HepG2 (cell line): ENCODE measurements at regions not wholly inside any gene's neighbourhood (a gene's known extent, or its start where the extent isn't known, plus 50 kb on each side); places are given as distances from the start of the nearest gene placed in this dataset.

ENCODE experiments used
- ATAC-seq: fragments of 200-7000 bp; cut with Tn5 transposase; 3 replicates; pipeline ENCODE4 v1.9.1; 2020; ENCODE audit warnings: mild to moderate bottlenecking, moderate library complexity
- BruUV-seq: library from RNA; stranded (reverse); fragments of 400-500 nt; replicated peaks from 2 replicates; lab custom pipeline; 2021; lab: Mats Ljungman, UMichigan
- CTCF ChIA-PET: fragments of 300-600 bp; formaldehyde crosslinking; extraction: SDS; loops from one replicate; lab custom pipeline; 2021; ENCODE audit warnings: low total read pairs, inconsistent platforms, low intra/inter-chr PET ratio; lab: Yijun Ruan, JAX
- POLR2A ChIA-PET: fragments of 350-600 bp; sonication (Branson Sonifier 250); formaldehyde crosslinking; loops from one replicate; lab custom pipeline; 2020; ENCODE audit warnings: antibody characterized with exemption, inconsistent platforms; lab: Yijun Ruan, JAX
- DNase-seq: peaks from one replicate; pipeline ENCODE4 v3.0.0-alpha.2; 2015; ENCODE audit warnings: low spot score
- FAIRE-seq: peaks from 3 replicates; lab custom pipeline; 2011; peaks lifted over from hg19 to GRCh38; lab: Jason Lieb, UNC
- H2AFZ ChIP-seq: one replicate; pipeline ENCODE4 v1.6.1; 2011; ENCODE audit warnings: low read length, inconsistent platforms
- H3K27ac ChIP-seq: fragments of 300-600 bp; 3 replicates; pipeline ENCODE4 v1.8.0; 2011; ENCODE audit warnings: mixed run types, mild to moderate bottlenecking, mixed read lengths, low read length, inconsistent platforms; ENCODE audit not compliant: insufficient read depth; ENCODE audit errors: extremely low read length
- H3K27me3 ChIP-seq, 2 experiments: fragments of 200-600 bp in 1 of 2; 2 replicates in 1 of 2; 3 replicates in 1 of 2; pipeline versions ENCODE4 v1.6.0 to v1.8.0; 2011; ENCODE audit warnings: low read length in 2 of 2, mild to moderate bottlenecking in 2 of 2, moderate library complexity in 2 of 2, inconsistent platforms in 1 of 2; ENCODE audit not compliant: insufficient read depth in 2 of 2, control insufficient read depth in 1 of 2
- H3K36me3 ChIP-seq, 2 experiments: fragments of 200-600 bp in 1 of 2; replicated peaks in 1 of 2; 2 replicates in 1 of 2; 3 replicates in 1 of 2; pipeline versions ENCODE4 v1.5.1 to v1.8.0; 2011; ENCODE audit warnings: low read length in 2 of 2, inconsistent platforms in 1 of 2; ENCODE audit not compliant: insufficient read depth in 2 of 2, control insufficient read depth in 1 of 2
- H3K4me1 ChIP-seq: 2 replicates; pipeline ENCODE4 v1.5.1; 2012; ENCODE audit warnings: low read length, inconsistent platforms; ENCODE audit not compliant: insufficient read depth
- H3K4me2 ChIP-seq: 2 replicates; pipeline ENCODE4 v1.6.0; 2011; ENCODE audit warnings: low read depth, low read length, inconsistent platforms
- H3K4me3 ChIP-seq, 3 experiments: fragments of 200-600 bp in 1 of 3; sonication (generic), shearing (Covaris generic) in 1 of 3; replicated peaks in 1 of 3; 2 replicates each; pipeline ENCODE4 v1.5.1; 2011 to 2016; ENCODE audit warnings: low read length in 3 of 3, inconsistent platforms in 2 of 3, low read depth in 2 of 3, mild to moderate bottlenecking in 2 of 3, control low read depth in 1 of 3, mixed read lengths in 1 of 3; ENCODE audit not compliant: insufficient read depth in 1 of 3
- H3K79me2 ChIP-seq: one replicate; pipeline ENCODE4 v1.6.1; 2011; ENCODE audit warnings: low read length, inconsistent platforms; ENCODE audit not compliant: insufficient read depth
- H3K9ac ChIP-seq: 2 replicates; pipeline ENCODE4 v1.6.0; 2011; ENCODE audit warnings: mild to moderate bottlenecking, low read depth, low read length, inconsistent platforms; ENCODE audit not compliant: insufficient read depth
- H3K9me3 ChIP-seq: 2 replicates; pipeline ENCODE4 v1.5.1; 2012; ENCODE audit warnings: mild to moderate bottlenecking, low read length
- H4K20me1 ChIP-seq: 2 replicates; pipeline ENCODE4 v1.6.0; 2011; ENCODE audit warnings: inconsistent platforms, mild to moderate bottlenecking, low read length, moderate library complexity; ENCODE audit not compliant: insufficient read depth
- BCLAF1 ChIP-seq: fragments of 450-650 bp; IDR thresholded peaks from 2 replicates; pipeline ENCODE4 v1.6.1; 2017; ENCODE audit warnings: mild to moderate bottlenecking
- ERF ChIP-seq: IDR thresholded peaks from 2 replicates; pipeline ENCODE4 v1.6.1; 2018; ENCODE audit warnings: missing biosample characterization, missing genetic modification reagents
- HDAC2 ChIP-seq: sonication (generic); formaldehyde crosslinking; IDR thresholded peaks from 2 replicates; pipeline ENCODE4 v1.4.0; 2020; ENCODE audit warnings: missing genetic modification reagents
- HOXA9 ChIP-seq: sonication (generic); formaldehyde crosslinking; IDR thresholded peaks from 2 replicates; pipeline ENCODE4 v1.8.1; 2022; ENCODE audit warnings: missing genetic modification reagents, mild to moderate bottlenecking, moderate library complexity, borderline replicate concordance
- SRSF9 ChIP-seq: fragments of 200-400 bp; formaldehyde crosslinking; IDR thresholded peaks from 2 replicates; pipeline ENCODE4 v1.6.1; 2018; ENCODE audit warnings: borderline replicate concordance, mild to moderate bottlenecking, low read depth, low read length; ENCODE audit not compliant: insufficient read depth, poor library complexity, severe bottlenecking
- ZNF383 ChIP-seq: sonication (generic); formaldehyde crosslinking; IDR thresholded peaks from 2 replicates; pipeline ENCODE4 v1.4.0; 2020; ENCODE audit warnings: missing genetic modification reagents, mild to moderate bottlenecking, borderline replicate concordance
- ZNF777 ChIP-seq: sonication (generic); formaldehyde crosslinking; IDR thresholded peaks from 2 replicates; pipeline ENCODE4 v1.4.0; 2020; ENCODE audit warnings: missing genetic modification reagents
- ZNF782 ChIP-seq: sonication (generic); formaldehyde crosslinking; IDR thresholded peaks from 2 replicates; pipeline ENCODE4 v1.4.0; 2020; ENCODE audit warnings: missing genetic modification reagents, mild to moderate bottlenecking, borderline replicate concordance
- WGBS: methylation state at CpG from one replicate; pipeline ENCODE4 v1.1.6; 2017; ENCODE audit warnings: low lambda C conversion rate; 5-methylcytosine and 5-hydroxymethylcytosine counted together
- in situ Hi-C: cut with HindIII; loops from 2 replicates; pipeline ENCODE4 v1.10.0; 2017; ENCODE audit warnings: low pct_unique_long_range_greater_than_20kb; ENCODE audit not compliant: extremely low pct_ligation_motif_present
- intact Hi-C: fragments of 100-400 bp; cut with micrococcal nuclease; formaldehyde crosslinking; loops from one replicate; pipeline ENCODE4 v1.10.0; 2022; ENCODE audit not compliant: unreplicated experiment
- TF ChIP-seq, protein P1 (sequence below): sonication (generic); formaldehyde crosslinking; IDR thresholded peaks from 2 replicates; pipeline ENCODE4 v1.4.0; 2020; ENCODE audit warnings: missing genetic modification reagents
- TF ChIP-seq, protein P2 (sequence below): sonication (generic); formaldehyde crosslinking; IDR thresholded peaks from 2 replicates; pipeline ENCODE4 v1.4.0; 2020; ENCODE audit warnings: missing genetic modification reagents

DNA sequence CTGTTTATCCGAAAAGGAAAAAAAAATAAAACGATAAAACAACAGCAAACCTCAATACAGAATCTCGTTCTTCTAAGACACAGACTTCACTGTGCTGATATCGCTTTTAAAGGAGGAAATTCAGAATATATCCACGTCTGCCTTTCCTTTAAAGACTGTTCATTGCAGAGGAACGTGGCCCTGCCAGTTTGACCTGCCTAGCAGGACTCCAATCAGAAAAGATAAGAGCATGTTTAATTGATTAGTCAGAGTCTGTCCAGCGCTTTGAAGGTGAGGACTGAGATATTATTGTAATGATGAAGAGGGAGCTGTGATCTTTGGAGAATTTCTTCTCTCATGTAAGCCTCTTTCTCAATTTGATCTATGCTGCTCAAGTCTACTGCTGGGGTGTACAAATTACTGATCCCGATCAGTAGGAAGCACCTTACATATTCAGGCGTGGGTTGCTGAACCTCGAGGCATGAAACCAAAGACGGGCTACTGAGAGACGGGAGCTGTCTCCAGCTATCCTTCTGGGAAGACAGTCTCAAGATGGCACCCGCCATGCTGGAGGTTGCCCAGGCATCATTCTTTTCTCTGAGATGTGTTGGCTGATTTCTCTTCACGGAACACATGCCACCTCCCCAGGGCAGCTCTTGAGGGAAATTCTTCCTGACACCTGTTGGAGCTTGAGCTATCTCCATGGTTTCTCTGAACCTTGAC is 146.1 kb downstream of the SHOX start:
- ChIA-PET CTCF (no interaction called here), POLR2A (no interaction called here)
- no peak overlapping the region for H3K4me3 ChIP-seq
- H3K79me2 ChIP-seq = no peaks in the 10 kb centered on the region
- H4K20me1 ChIP-seq = no peaks in the 10 kb centered on the region
- ATAC-seq = no peak
- no peak overlapping the region for H3K9ac ChIP-seq
- DNase-seq = no peak
- TF ChIP-seq HOXA9 (CRISPR knock-in tag) (no peak), ZNF777 (no peak), ERF (CRISPR knock-in tag) (no peak), HDAC2 (CRISPR knock-in tag) (no peak), SRSF9 (no peak), ZNF383 (CRISPR knock-in tag) (no peak), BCLAF1 (no peak), ZNF782 (CRISPR knock-in tag) (no peak)
- TF ChIP-seq, protein P1, sequence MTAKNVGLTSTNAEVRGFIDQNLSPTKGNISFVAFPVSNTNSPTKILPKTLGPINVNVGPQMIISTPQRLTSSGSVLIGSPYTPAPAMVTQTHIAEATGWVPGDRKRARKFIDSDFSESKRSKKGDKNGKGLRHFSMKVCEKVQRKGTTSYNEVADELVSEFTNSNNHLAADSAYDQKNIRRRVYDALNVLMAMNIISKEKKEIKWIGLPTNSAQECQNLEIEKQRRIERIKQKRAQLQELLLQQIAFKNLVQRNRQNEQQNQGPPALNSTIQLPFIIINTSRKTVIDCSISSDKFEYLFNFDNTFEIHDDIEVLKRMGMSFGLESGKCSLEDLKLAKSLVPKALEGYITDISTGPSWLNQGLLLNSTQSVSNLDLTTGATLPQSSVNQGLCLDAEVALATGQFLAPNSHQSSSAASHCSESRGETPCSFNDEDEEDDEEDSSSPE (CRISPR knock-in tag) = no peak
- TF ChIP-seq, protein P2, sequence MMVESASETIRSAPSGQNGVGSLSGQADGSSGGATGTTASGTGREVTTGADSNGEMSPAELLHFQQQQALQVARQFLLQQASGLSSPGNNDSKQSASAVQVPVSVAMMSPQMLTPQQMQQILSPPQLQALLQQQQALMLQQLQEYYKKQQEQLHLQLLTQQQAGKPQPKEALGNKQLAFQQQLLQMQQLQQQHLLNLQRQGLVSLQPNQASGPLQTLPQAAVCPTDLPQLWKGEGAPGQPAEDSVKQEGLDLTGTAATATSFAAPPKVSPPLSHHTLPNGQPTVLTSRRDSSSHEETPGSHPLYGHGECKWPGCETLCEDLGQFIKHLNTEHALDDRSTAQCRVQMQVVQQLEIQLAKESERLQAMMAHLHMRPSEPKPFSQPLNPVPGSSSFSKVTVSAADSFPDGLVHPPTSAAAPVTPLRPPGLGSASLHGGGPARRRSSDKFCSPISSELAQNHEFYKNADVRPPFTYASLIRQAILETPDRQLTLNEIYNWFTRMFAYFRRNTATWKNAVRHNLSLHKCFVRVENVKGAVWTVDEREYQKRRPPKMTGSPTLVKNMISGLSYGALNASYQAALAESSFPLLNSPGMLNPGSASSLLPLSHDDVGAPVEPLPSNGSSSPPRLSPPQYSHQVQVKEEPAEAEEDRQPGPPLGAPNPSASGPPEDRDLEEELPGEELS (CRISPR knock-in tag) = no peak
- H3K27me3 ChIP-seq = peaks cover 2 to 15% of the 10 kb centered on the region in 2 experiments; a peak in 1 of 5 replicates
- WGBS = under 1% methylated on average over 13 of the region's 14 CpGs
- no TSS peak for BruUV-seq
- H3K9me3 ChIP-seq = no peaks in the 10 kb centered on the region
- no peak overlapping the region for H3K27ac ChIP-seq
- H3K36me3 ChIP-seq = no peaks in the 10 kb centered on the region
- FAIRE-seq = no peak
- no peak overlapping the region for H3K4me2 ChIP-seq
- intact Hi-C loops = no loop called here
- H2AFZ ChIP-seq = no peak overlapping the region
- in situ Hi-C loops = no loop called here
- H3K4me1 ChIP-seq = no peaks in the 10 kb centered on the region
